Suprapubic skin (tissue), 2 donors: ENCODE measurements at regions not wholly inside any gene's neighbourhood (a gene's known extent, or its start where the extent isn't known, plus 50 kb on each side); places are given as distances from the start of the nearest gene placed in this dataset.
"Not testable (repeated sequence)": the region's sequence is repeated elsewhere in the genome, so short reads cannot be mapped to it uniquely, and the experiment has no call there.

ENCODE experiments used
- EP300 ChIP-seq: sonication (generic); formaldehyde crosslinking; IDR thresholded peaks from one replicate; pipeline ENCODE4 v1.6.1; 2017; ENCODE audit warnings: antibody characterized with exemption
- POLR2A ChIP-seq, 2 donors: fragments of 450-650 bp; IDR thresholded peaks; one replicate each; pipeline ENCODE4 v1.6.1; 2017; ENCODE audit warnings: antibody characterized with exemption in 2 of 2, mild to moderate bottlenecking in 2 of 2, moderate library complexity in 2 of 2

DNA sequence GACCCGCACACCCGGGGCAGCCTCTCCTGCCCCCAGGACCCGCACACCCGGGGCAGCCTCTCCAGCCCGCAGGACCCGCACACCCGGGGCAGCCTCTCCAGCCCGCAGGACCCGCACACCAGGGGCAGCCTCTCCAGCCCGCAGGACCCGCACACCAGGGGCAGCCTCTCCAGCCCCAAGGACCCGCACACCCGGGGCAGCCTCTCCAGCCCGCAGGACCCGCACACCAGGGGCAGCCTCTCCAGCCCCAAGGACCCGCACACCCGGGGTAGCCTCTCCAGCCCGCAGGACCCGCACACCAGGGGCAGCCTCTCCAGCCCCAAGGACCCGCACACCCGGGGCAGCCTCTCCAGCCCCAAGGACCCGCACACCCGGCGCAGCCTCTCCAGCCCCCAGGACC, 108.5 kb downstream of the PDGFA start:
- TF ChIP-seq EP300; POLR2A (IDR thresholded peaks at IDR 0.05): not testable (repeated sequence)
